CD4-positive, alpha-beta T cell treated with Interleukin-1 beta for 1 hour (primary cell): ENCODE measurements at regions not wholly inside any gene's neighbourhood (a gene's known extent, or its start where the extent isn't known, plus 50 kb on each side); places are given as distances from the start of the nearest gene placed in this dataset.

ENCODE experiments used
- DNase-seq, 2 donors: peaks; one replicate each; pipeline ENCODE4 v3.0.0-alpha.2; 2020 to 2022

GRCh38 chr20:56932575-56933330 lies 303.6 kb downstream of the TFAP2C start:
- no peak for DNase-seq

GRCh38 chr20:56933331-56933698 lies 304.2 kb downstream of the TFAP2C start:
- DNase-seq: no peak

GRCh38 chr20:56934888-56935287 lies 305.8 kb downstream of the TFAP2C start:
- DNase-seq: no peak

- DNase-seq: no peak
Observed at GRCh38 chr20:56940466-56940865, 311.4 kb downstream of the TFAP2C start.

GRCh38 chr20:56941101-56941686 lies 312.1 kb downstream of the TFAP2C start:
- no peak for DNase-seq

- no peak for DNase-seq
Observed at GRCh38 chr20:56943946-56944945, 315.1 kb downstream of the TFAP2C start.

- DNase-seq: no peak
Observed at GRCh38 chr20:56945057-56945456, 316.0 kb downstream of the TFAP2C start.

GRCh38 chr20:56945901-56946300 lies 316.8 kb downstream of the TFAP2C start:
- DNase-seq: no peak

- no peak for DNase-seq
Observed at GRCh38 chr20:56949318-56949717, 317.1 kb downstream of the BMP7 start.

- no peak for DNase-seq
Observed at GRCh38 chr20:56952258-56953047, 314.0 kb downstream of the BMP7 start.

GRCh38 chr20:56953048-56953586 lies 313.3 kb downstream of the BMP7 start:
- no peak for DNase-seq

- no peak for DNase-seq
Observed at GRCh38 chr20:56954797-56955196, 311.6 kb downstream of the BMP7 start.

- no peak for DNase-seq
Observed at GRCh38 chr20:56955680-56956079, 310.8 kb downstream of the BMP7 start.

- DNase-seq: no peak
Observed at GRCh38 chr20:56956534-56956933, 309.9 kb downstream of the BMP7 start.

- no peak for DNase-seq
Observed at GRCh38 chr20:56957737-56958553, 308.5 kb downstream of the BMP7 start.

- no peak for DNase-seq
Observed at GRCh38 chr20:56964901-56965300, 301.5 kb downstream of the BMP7 start.

GRCh38 chr20:56967916-56968315 lies 298.5 kb downstream of the BMP7 start:
- no peak for DNase-seq

GRCh38 chr20:56968376-56969048 lies 297.9 kb downstream of the BMP7 start:
- DNase-seq: no peak

- no peak for DNase-seq
Observed at GRCh38 chr20:56974499-56975250, 291.8 kb downstream of the BMP7 start.

GRCh38 chr20:56975838-56976237 lies 290.6 kb downstream of the BMP7 start:
- DNase-seq: no peak
